ENCODE measurements at regions not wholly inside any gene's neighbourhood (a gene's known extent, or its start where the extent isn't known, plus 50 kb on each side); places are given as distances from the start of the nearest gene placed in this dataset.

DNA sequence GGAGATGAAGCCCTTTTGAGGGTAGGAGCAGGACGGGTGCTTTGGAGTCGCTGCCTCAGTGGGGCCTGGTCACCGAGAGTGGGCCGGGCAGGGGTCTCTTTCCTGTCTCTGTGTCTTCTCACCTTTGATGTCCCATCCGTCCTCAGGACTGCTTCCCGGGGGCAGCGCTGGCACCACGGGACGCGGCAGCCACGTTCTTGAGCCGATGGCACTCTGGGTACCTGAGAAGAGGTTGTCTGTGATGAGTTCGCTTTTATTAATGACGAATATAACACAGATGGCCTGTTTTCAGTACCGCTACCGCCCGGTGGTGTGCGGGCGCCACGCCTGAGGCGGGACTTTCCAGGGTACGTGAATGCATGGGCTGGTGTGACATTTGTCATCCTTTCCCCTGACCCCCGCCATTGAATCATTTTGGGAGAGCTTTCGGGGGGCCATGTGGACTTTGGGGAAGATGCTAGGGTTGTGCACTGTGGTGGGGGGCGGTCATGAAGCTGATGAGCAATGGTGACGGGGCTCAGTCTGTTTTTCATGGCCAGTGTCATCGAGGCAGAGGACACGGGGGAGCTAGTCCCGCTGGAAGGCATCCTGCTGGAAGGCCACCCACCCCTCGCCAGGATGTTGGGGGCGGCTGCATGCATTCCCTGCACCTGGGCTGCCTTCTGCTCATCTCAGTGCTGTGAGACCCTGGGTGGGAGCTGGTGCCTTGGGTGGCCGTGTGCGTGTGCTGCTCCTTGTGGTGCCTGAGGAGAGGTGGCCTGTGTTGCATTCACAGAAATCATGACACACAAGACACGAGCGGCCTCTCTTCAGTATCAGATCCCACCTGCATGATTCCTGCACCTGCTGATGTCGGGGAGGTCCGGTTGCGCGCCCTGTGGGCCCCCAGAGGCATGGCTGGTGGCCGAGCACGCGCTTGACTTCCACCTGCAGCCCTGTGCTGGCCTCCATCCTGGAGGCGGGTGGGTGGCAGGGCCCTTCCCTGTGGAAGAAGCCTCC, 162.5 kb upstream of the RTL1 start:
- DNase-seq (ENCODE audit: low read depth in 2 of 2, low spot score in 1 of 2), result no peak

DNA sequence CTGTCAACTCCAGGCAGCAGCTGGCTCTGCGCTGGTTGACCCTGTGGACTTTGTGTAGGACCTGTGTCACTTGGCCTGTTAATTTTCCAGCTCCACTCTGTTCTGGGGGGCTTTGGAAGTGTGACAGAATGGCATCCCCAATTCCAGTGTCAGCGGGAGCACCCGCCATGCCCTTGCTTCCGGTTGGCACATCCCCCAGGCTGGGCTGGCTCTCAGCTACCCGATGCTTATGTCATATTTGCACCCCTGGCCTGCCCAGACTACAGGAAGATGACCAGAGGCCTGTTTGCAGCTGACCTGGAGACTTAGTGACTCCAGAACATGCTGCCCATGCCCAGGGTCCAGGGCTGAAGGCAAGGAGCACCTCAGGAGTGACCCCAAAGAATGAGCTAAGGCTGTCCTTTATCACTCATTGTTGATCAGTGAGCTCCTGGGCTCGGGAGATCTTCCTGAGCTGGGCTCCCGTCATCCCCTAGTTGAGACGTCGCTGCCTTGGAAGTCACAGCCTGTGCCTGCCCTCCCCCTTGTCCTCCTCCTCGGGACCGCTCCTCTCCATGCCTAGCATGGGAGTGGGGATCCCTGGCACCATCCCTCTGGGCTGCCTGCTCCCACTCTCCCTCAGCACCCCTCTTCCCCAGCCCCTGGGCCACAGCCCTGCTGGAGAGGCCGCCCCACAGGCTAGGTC, 163.4 kb upstream of the RTL1 start:
- no peak for DNase-seq (ENCODE audit: low read depth in 2 of 2, low spot score in 1 of 2)

DNA sequence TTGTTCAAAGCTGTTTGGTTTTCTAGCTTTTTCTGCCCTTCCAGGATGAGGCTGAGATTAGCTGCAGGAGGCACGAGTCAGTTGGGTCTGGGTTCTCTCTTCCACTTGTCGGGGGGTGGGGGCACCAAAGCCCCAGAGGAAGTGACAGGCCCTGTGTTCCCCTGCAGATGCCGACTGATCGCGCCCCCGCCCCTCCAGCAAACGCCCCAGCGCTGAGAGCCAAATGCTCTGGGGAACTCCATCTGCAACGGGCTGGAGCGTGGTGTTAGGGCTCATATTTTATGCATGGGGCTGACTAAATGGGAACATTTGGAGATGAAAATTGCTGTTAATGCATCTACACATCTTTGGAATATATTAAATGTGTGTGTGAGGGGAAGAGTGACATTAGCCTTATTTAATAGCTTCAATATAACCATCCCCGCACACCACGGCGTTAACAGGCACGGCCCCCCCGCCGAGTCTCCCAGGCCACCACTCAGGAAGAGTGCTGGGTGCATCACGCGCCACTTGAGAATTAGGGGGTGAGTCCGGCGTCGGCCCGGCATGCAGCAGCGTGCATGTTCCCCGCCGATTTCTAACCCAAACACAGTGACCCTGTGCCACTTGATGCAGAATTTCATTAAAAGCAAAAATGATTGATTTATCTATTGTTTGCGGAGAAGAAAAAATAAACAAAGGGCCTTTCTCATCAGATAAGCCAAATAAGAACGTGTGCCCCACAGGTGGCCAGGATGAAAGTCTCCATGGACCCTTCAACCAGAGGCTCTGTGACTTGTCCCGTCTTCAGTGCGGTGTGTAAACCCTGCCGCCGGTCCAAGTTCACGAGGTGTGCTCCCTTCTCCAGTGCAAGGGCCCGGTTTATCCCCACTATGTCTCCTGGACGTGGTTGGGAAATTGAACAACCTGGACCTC, 165.0 kb upstream of the RTL1 start:
- DNase-seq (ENCODE audit: low read depth in 2 of 2, low spot score in 1 of 2), result no peak

DNA sequence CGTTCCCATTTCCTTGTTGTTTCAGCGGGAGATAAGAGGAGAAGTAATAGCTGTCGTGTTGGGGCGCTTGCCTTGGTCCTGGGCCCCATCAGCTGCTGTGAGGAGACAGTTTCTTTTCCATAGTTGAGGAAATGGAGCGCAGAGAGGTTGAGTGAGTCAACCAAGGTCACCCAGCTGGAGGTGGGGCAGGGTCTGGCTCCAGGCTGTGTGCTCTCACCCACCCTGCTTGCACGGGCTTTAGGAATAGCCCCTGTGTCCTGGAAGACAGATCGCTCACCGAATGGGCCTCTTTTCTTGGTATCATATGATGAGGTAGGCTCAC, 165.7 kb upstream of the RTL1 start:
- no peak for DNase-seq (ENCODE audit: low read depth in 2 of 2, low spot score in 1 of 2)

DNA sequence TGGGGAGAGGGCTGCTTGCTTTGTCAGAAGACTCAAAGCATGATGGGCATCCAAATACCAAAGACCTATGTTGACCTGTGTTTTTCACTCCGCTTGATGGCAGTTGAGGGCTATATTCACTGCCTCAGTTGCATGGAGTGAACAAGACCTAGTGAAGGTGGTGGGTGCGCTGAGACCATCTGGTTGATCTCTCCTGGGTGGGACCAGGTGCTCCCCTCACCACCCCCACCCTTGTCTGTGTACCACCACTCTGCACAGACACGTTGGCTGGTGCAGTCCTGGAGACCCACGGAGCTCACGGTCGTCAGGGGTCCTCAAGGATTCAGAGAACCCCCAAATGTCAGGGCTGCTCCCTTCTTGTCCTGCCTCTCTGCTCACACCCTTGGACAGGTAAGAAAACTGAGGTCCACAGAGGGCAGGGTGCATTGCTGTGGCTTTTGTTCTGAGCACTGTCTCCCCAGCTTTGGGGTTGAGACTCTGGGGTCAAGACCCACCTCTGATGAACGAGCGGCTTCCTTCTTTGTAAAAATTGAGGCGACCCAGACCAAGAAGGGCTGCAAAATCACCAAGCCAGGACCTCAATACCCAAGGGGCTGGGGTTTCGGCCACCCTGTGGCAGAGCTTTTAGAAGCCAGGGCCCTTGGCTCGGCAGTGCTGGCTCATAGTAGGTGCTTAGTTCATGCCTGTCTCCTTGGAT, 166.3 kb upstream of the RTL1 start:
- DNase-seq (ENCODE audit: low read depth in 2 of 2, low spot score in 1 of 2), result no peak

DNA sequence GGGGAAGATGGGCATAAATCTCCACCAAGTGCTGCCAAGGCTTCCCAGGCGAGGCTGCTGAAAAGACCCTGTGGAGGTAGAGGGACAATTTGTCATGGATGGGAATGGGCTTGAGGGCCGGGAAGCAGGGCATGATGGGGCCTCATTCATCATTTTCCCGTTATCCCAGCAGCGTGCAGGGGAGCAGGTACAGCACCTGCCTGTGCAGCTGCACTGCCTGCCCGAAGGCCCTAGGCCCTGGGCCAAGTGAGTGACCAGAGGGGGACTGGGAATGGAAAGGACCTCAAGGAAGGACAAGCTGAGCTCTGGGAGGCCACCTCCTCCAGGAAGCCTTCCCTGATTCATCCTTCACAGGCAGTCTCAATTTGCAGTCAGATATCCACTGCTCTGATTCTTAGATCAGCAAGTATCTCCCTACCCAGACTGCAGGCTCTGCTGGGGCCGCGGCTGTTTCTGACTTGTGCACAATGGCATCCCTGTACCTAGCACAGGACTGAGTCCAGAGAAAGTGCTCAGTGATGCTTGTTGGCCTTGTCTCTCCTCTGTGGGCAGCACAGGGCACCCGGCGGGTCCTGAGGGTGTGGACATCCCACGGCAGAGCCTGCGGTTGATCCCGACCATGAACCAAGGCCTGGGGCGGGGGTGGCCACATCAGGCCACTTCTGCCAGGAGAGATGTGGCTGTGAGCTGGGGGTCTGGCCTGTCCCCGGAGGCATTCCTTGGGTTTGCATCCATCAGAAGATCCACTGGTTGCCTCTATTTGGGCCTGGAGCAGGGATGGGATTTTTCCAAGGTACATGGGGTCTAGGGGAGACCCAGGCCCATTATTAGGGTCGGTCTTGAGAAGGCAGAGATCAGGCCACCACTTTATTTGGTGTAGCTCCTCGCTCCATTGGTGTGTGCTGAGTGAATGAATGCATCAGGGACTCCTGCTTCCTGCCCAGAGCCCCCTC, 167.3 kb upstream of the RTL1 start:
- no peak for DNase-seq (ENCODE audit: low read depth in 2 of 2, low spot score in 1 of 2)

DNA sequence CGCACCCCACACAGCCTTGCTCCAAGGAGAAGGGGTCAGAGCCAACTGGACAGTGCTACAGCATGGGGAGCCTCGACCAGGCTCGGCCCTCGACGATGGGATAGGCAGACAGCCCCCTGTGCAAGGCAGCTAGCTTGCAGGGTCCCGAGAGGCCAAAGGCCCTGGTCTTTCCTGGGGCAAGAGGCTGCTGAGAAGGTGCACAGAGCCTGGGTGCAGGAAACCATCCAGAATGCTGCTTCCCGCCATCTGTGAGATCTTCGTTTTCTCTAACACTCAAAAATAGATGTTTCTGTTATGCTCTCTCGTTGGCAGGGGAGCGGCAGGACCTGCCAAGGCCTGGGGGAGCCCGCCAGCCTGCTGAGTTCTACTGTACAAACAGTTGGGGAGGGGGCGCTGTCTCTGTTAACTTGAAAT, 168.0 kb upstream of the RTL1 start:
- no peak for DNase-seq (ENCODE audit: low read depth in 2 of 2, low spot score in 1 of 2)

DNA sequence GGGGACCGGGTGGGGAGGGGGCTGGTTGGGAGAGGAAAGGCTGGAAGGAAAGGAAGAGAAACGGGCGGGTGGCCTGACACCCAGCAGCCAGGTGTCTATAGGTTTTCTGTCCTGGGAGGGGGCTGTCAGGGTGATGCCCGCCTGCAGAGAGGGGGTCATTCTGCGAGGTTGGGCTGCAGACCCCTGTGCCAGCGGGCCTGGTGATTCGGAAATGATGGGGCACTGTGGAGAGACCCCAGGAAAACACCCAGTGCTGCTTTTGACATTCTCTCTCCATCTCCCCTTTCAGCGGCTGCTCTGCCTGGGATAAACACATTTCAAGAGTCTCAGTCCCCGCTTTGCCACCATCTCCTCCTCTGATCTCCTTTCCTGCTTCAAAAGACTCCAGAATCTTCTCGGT, 168.5 kb upstream of the RTL1 start:
- no peak for DNase-seq (ENCODE audit: low read depth in 2 of 2, low spot score in 1 of 2)

DNA sequence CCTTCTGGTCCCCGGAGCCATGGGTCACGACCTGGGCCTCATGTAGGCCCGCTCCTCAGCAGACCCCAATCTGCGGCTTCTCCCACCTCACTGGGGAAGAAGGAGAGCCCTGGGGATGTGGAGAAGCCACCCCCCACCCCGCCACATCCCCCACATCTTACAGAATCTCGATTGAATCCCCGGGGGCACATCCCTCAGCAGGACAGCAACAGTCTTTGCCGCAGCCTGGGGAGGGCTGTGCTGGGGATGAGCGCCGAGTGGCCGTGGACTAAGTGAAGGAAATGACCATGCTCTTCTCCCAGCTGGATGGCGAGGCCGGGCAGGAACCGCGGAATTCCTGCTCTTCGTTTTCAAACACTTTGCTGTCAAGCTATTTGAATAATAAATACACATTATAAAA, 169.0 kb upstream of the RTL1 start:
- DNase-seq (ENCODE audit: low read depth in 2 of 2, low spot score in 1 of 2), result no peak

DNA sequence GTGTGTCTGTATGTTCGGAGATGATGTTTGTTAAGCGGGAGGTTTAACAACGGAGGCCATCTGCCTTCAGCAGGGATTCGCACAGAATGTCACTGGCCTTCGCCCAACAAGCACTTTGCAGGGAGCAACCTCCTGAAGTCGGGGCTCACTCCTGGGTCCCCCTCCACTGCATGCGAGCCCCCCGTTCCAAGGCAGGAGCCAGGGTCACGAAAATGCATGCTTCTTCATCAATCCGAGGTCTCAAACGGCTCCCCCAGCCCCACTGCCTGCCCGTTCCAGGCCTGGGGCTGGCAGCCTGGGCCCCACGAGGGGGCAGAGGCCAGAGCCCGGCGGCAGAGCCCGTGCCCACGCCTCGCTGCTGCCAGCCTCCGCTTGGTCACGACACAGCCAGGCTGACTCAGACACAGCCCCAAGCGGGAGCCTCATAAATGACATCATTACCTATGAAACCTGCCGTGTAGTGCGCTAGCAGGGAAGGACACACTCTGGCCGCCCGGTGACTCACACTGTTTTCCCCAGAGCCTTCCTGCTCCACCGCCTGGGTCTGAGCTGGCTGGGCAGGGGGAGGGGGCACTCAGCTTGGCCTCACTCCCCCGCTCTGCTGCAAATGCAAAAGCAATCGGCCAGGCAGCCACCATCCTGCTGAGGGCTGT, 169.5 kb upstream of the RTL1 start:
- no peak for DNase-seq (ENCODE audit: low read depth in 2 of 2, low spot score in 1 of 2)

DNA sequence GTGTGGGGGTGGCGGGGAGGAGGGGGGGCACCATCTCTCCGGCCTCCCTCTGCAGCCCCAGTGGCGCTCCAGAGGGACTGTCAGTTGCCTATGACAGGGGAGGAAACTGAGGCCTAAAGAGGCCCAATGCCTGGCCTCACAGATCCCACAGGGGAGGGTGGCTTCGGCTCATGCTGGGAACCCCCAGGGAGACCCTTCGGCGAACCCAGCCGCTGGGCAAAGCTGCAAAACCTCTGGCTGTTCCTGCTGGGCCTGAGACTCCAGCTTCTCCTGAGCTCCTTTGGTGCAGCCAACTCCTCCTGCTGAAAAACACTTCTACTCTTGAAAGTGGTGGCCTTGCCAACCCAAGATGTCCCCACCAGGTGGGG, 170.1 kb upstream of the RTL1 start:
- DNase-seq (ENCODE audit: low read depth in 2 of 2, low spot score in 1 of 2), result no peak

DNA sequence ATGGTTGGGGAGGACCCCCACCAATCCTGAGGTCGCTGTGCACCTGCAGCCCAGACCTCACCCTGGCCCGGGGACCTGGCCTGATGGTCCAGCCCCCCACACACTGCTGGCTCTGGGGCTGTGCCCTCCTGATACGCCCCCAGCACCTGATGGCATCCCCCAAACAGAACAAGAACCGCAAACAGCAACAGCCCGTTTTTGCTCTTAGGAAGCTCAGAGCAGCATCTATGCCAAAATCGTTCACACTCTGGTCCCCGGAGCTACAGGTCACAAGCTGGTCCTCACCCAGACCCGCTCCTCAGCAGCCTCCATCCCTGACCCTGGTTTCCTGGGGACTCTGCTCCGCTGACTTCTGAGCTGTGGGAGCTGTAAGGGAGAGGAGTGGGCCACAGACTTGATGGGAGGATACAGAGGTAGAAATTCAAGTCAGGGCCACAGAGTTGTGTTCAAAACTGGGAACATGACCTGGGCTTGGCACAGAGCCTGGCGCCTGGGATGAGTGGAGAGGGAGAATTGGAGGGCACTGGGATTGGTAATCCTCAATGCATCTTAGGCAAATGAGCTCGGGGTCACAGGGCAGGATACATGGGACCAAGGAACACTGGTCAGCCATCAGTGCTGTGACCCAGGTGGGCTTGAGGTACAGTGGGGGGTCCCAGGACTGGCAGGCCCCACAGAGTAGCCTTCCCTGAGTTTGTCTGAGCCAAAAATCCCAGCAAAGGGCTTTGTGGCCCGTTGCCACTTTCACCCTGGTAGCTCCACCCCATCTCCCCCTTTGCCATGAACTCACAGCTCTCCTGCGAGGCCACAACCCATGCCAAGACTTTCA, 170.9 kb upstream of the RTL1 start:
- no peak for DNase-seq (ENCODE audit: low read depth in 2 of 2, low spot score in 1 of 2)

DNA sequence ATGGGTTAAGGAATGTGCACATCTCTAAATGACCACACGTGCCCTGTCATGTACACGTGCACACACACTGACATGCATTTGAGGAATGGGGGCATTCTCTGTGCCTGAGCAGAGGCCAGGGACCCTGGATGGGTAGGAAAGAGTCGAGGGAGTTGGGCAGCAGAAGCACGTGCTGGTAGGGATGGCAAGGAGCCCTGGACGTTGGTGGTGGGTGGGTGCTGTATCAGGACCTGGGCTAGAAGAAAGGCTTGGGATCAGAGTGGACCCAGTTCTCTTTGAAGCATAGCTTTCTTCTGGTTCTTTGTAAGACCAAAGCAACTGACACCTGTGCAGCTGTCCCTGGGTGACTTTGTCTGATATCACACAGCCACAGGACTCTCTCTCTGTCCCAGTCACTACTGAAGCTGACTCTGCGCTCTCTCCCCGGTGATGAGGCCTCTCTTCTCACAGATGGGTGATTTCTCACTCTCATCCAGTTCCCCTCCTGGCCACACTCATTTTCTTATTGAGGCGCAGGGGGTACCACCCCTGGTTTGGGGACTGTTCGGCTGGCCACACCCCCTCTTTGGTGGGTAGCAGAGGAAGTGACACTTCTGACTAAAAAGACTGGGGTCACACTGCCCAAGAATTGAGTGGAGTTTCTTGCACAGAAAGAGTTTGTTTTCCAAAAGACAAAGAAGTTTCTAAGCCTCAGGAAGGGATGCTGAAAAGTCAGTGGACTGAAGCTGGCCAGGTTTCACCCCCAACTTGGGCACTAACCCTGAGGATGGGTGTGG, 171.7 kb upstream of the RTL1 start:
- no peak for DNase-seq (ENCODE audit: low read depth in 2 of 2, low spot score in 1 of 2)

DNA sequence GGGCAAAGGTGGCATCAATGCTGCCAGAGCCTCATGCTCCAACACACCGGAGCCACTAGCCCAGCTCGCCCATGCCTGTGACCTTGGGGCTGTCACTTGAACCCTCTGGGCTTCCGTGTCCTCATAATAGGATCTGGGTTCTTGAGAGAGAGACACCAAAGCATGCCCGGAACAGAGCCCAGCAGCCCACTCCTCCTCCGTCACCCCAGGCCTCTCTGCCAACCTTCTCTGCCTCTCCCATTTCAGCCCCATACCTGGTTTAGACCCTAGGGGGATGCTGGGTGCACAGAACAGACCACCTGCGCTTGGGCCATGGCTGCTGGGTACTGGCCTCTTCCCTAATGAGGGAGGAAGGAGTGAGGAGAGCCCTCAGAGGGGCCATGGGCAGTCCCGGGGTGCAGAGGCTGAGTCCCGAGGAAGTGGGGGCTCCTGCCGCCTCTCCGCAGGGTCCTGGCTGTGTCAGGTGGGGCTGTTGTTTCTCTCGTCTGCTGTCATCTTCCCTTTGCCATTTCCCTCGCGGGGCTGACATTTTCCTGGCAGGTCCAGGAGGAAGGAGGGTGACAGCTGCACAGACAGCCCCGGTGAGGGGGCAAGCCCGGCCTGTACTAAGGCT, 172.4 kb upstream of the RTL1 start:
- no peak for DNase-seq (ENCODE audit: low read depth in 2 of 2, low spot score in 1 of 2)

DNA sequence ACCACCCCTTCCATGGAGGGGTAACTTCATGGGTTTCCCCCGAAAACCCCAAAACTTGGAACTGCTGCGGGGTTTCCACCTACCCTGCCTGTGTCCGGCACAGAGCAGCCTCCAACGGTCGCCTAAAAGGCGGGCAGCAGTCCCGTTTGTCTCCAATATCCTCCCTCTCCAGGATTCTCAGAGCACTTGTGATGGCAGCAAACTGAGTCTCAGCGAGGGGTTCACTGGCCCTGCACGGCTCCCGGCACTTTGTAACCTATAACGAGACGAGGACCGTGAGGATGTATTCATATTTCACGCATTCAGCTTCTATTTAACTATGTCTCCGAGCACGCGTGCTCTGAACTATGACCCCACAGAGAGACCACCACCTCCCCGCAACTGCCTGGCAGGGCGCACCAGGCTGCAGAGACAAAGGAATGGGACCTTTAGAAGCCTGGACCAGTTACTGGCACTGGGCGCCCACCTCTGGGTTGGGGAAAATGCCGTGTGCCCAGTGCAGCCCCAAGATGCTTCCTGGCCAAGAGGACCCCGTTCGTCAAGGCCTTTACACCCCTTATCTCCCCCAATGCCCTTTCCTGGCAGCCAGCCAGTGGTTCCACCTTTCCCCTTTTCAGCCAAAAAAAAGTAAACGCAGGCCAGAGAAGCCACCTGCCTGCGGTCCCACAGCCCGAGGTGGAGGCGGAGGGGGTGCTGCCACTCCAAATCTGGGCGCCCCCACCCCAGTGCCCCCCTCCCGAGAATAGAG, 173.1 kb upstream of the RTL1 start:
- no peak for DNase-seq (ENCODE audit: low read depth in 2 of 2, low spot score in 1 of 2)

DNA sequence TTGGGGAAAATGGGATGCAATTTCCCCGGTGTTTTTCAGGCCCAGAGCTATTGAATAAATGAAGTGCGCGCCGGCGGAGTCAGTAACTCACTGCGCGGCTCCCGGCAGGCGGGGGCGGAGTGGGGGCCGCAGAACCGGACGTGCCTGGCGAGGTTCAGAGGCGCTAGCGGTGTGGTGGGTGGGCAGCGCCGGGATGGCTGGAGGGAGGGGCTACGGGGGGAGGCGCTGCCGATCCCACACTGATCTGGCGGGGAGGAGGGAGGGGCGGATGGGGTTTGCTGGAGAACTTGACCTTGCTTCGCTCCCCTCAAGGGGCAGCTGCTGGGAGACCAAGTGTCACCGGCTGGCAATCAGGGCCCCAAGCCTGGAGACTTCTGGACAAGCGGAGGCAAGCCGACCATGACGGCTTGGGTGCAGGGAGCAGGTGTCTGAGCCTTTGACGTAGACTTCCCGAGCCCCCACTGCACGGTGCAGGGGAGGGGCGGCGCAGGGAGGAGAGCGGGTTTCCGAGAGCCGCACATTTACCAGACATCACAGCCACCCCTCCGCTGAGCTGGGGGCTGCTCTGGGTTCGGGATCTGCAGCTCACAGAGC, 174.1 kb upstream of the RTL1 start:
- DNase-seq (ENCODE audit: low read depth in 2 of 2, low spot score in 1 of 2), result no peak
